ENCODE measurements at regions not wholly inside any gene's neighbourhood (a gene's known extent, or its start where the extent isn't known, plus 50 kb on each side); places are given as distances from the start of the nearest gene placed in this dataset.
"Not testable (repeated sequence)": the region's sequence is repeated elsewhere in the genome, so short reads cannot be mapped to it uniquely, and the experiment has no call there.

- TF ChIP-seq, protein P1, sequence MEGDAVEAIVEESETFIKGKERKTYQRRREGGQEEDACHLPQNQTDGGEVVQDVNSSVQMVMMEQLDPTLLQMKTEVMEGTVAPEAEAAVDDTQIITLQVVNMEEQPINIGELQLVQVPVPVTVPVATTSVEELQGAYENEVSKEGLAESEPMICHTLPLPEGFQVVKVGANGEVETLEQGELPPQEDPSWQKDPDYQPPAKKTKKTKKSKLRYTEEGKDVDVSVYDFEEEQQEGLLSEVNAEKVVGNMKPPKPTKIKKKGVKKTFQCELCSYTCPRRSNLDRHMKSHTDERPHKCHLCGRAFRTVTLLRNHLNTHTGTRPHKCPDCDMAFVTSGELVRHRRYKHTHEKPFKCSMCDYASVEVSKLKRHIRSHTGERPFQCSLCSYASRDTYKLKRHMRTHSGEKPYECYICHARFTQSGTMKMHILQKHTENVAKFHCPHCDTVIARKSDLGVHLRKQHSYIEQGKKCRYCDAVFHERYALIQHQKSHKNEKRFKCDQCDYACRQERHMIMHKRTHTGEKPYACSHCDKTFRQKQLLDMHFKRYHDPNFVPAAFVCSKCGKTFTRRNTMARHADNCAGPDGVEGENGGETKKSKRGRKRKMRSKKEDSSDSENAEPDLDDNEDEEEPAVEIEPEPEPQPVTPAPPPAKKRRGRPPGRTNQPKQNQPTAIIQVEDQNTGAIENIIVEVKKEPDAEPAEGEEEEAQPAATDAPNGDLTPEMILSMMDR (IDR thresholded peaks at IDR 0.05), result not testable (repeated sequence)
- not testable (repeated sequence) for TF ChIP-seq EP300, POLR2A, POLR2AphosphoS5 (IDR thresholded peaks at IDR 0.05)
These were observed 135.6 kb upstream of the MED14 start for GRCh38 chrX:40870982-40871381.

Data from sigmoid colon (tissue), 4 donors.